Stomach (tissue), 4 donors: ENCODE measurements at regions not wholly inside any gene's neighbourhood (a gene's known extent, or its start where the extent isn't known, plus 50 kb on each side); places are given as distances from the start of the nearest gene placed in this dataset.

Experiments
- EP300 ChIP-seq: sonication (generic); formaldehyde crosslinking; IDR thresholded peaks from one replicate; pipeline ENCODE4 v1.6.1; 2017; ENCODE audit warnings: antibody characterized with exemption
- POLR2A ChIP-seq, 4 donors: fragments of 450-650 bp; IDR thresholded peaks; one replicate each; pipeline ENCODE4 v1.6.1; 2016; ENCODE audit warnings: antibody characterized with exemption in 4 of 4, control low read depth in 2 of 4, mild to moderate bottlenecking in 1 of 4, moderate library complexity in 1 of 4
- POLR2AphosphoS5 ChIP-seq, 3 donors: sonication (generic); formaldehyde crosslinking; IDR thresholded peaks; one replicate each; pipeline ENCODE4 v1.6.1; 2016; ENCODE audit warnings: antibody characterized with exemption in 3 of 3
- TF ChIP-seq, protein P1 (sequence below), 7 experiments: fragments of 450-650 bp in 4 of 7; fragments of 200-600 bp in 3 of 7; sonication (generic) in 3 of 7; IDR thresholded peaks; one replicate each; pipeline ENCODE4 v1.5.1; 2016 to 2019; ENCODE audit warnings: antibody characterized with exemption in 7 of 7, control low read depth in 2 of 7, mild to moderate bottlenecking in 1 of 7

DNA sequence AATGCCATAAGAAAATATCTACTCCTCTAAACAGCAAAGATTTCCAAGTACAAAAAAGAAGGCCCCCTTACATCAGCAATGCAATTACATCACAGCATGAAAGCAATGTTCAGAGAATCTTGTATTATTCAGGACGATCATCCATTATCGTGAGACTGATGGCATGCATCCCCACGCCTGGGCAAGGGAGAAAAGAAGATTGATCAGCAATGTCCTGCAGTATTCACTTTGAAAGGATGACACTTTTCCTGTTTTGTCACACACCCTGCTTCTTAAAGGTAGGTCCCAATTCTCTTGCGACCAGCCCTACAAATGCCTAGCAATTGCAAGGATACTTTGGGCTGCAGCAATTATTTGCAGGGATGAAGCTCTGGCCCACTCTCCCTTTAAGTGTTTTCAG is 108.7 kb downstream of the TOMM20 start:
- TF ChIP-seq, protein P1, sequence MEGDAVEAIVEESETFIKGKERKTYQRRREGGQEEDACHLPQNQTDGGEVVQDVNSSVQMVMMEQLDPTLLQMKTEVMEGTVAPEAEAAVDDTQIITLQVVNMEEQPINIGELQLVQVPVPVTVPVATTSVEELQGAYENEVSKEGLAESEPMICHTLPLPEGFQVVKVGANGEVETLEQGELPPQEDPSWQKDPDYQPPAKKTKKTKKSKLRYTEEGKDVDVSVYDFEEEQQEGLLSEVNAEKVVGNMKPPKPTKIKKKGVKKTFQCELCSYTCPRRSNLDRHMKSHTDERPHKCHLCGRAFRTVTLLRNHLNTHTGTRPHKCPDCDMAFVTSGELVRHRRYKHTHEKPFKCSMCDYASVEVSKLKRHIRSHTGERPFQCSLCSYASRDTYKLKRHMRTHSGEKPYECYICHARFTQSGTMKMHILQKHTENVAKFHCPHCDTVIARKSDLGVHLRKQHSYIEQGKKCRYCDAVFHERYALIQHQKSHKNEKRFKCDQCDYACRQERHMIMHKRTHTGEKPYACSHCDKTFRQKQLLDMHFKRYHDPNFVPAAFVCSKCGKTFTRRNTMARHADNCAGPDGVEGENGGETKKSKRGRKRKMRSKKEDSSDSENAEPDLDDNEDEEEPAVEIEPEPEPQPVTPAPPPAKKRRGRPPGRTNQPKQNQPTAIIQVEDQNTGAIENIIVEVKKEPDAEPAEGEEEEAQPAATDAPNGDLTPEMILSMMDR (IDR thresholded peaks at IDR 0.05): no peak
- TF ChIP-seq POLR2AphosphoS5 (IDR thresholded peaks at IDR 0.05): no peak
- no peak for TF ChIP-seq POLR2A (IDR thresholded peaks at IDR 0.05)
- TF ChIP-seq EP300: no peak
